SK-N-SH (cell line): ENCODE measurements at regions not wholly inside any gene's neighbourhood (a gene's known extent, or its start where the extent isn't known, plus 50 kb on each side); places are given as distances from the start of the nearest gene placed in this dataset.
A peak's percentile ranks its signal among the peaks of the same experiment; 100 is the strongest.

Source experiments
- CTCF ChIA-PET: fragments of 300-600, 350-600 bp; formaldehyde crosslinking; extraction: SDS; loops from one replicate; lab custom pipeline; 2021; lab: Yijun Ruan, JAX
- POLR2A ChIA-PET: fragments of 350-600 bp; sonication (Branson Sonifier 250); formaldehyde crosslinking; extraction: SDS; loops from one replicate; lab custom pipeline; 2020; ENCODE audit warnings: antibody characterized with exemption, inconsistent platforms; lab: Yijun Ruan, JAX
- DNase-seq: peaks from one replicate; pipeline ENCODE4 v3.0.0; 2012
- H2AFZ ChIP-seq: fragments of 200-600 bp; sonication (generic); 2 replicates; pipeline ENCODE4 v1.8.1; 2016; ENCODE audit warnings: antibody characterized with exemption, mild to moderate bottlenecking, low read depth
- H3F3A ChIP-seq: fragments of 200-600 bp; sonication (generic); replicated peaks from 2 replicates; pipeline ENCODE3; 2016; ENCODE audit warnings: antibody characterized with exemption, mild to moderate bottlenecking; ENCODE audit not compliant: insufficient read depth
- H3K27ac ChIP-seq, 2 experiments: fragments of 200-500 bp in 1 of 2; fragments of 200-600 bp in 1 of 2; sonication (Bioruptor generic) in 1 of 2; sonication (generic), shearing (Covaris generic) in 1 of 2; 2 replicates each; pipeline versions ENCODE4 v1.5.1 to v1.6.1; 2014 to 2016; ENCODE audit warnings: low read depth in 2 of 2, inconsistent platforms in 1 of 2, low read length in 1 of 2, mild to moderate bottlenecking in 1 of 2, mixed read lengths in 1 of 2
- H3K27me3 ChIP-seq: fragments of 200-600 bp; sonication (generic), shearing (Covaris generic); 2 replicates; pipeline ENCODE4 v1.6.1; 2016; ENCODE audit warnings: mixed run types; ENCODE audit not compliant: insufficient read depth
- H3K36me3 ChIP-seq, 2 experiments: fragments of 200-500 bp in 1 of 2; fragments of 200-600 bp in 1 of 2; sonication (Bioruptor generic) in 1 of 2; sonication (generic) in 1 of 2; replicated peaks in 1 of 2; 2 replicates each; pipeline versions ENCODE3 to v1.5.1; 2014 to 2016; ENCODE audit warnings: low read length in 1 of 2, mild to moderate bottlenecking in 1 of 2; ENCODE audit not compliant: insufficient read depth in 2 of 2, control insufficient read depth in 1 of 2
- H3K4me1 ChIP-seq, 2 experiments: fragments of 200-500 bp in 1 of 2; fragments of 200-600 bp in 1 of 2; sonication (Bioruptor generic) in 1 of 2; sonication (generic), shearing (Covaris generic) in 1 of 2; 2 replicates each; pipeline versions ENCODE4 v1.5.1 to v1.6.1; 2014 to 2016; ENCODE audit warnings: low read depth in 1 of 2, low read length in 1 of 2, mixed run types in 1 of 2; ENCODE audit not compliant: insufficient read depth in 2 of 2, control insufficient read depth in 1 of 2
- H3K4me2 ChIP-seq: fragments of 200-600 bp; sonication (generic), shearing (Covaris generic); 2 replicates; pipeline ENCODE4 v1.6.1; 2017; ENCODE audit warnings: mixed run types
- H3K4me3 ChIP-seq, 2 experiments: fragments of 200-500 bp in 1 of 2; fragments of 200-600 bp in 1 of 2; sonication (Bioruptor generic) in 1 of 2; sonication (generic), shearing (Covaris generic) in 1 of 2; 2 replicates each; pipeline versions ENCODE4 v1.5.1 to v1.8.1; 2014 to 2016; ENCODE audit warnings: low read depth in 2 of 2, inconsistent platforms in 1 of 2, low read length in 1 of 2, mild to moderate bottlenecking in 1 of 2, mixed read lengths in 1 of 2, moderate library complexity in 1 of 2
- H3K79me2 ChIP-seq: fragments of 200-600 bp; sonication (generic); 2 replicates; pipeline ENCODE4 v1.8.1; 2017; ENCODE audit warnings: mild to moderate bottlenecking; ENCODE audit not compliant: insufficient read depth
- H3K9ac ChIP-seq: fragments of 200-600 bp; sonication (generic); 2 replicates; pipeline ENCODE4 v1.6.1; 2017; ENCODE audit warnings: mixed run types
- H3K9me2 ChIP-seq: fragments of 200-600 bp; sonication (generic); 2 replicates; pipeline ENCODE4 v1.6.1; 2017; ENCODE audit warnings: mixed run types
- H3K9me3 ChIP-seq: fragments of 200-600 bp; sonication (generic); 2 replicates; pipeline ENCODE4 v1.6.1; 2017; ENCODE audit warnings: mixed run types, mild to moderate bottlenecking, moderate library complexity
- H4K20me1 ChIP-seq: fragments of 200-600 bp; sonication (generic); 2 replicates; pipeline ENCODE4 v1.6.1; 2017; ENCODE audit warnings: mild to moderate bottlenecking, mixed run types; ENCODE audit not compliant: insufficient read depth
- CHD2 ChIP-seq: fragments of 150-350 bp; IDR thresholded peaks from 2 replicates; pipeline ENCODE4 v1.6.1; 2018; ENCODE audit warnings: low read length; ENCODE audit not compliant: partially characterized antibody
- CTCF ChIP-seq: fragments of 200-600 bp; sonication (generic); IDR thresholded peaks from 2 replicates; pipeline ENCODE4 v1.6.1; 2017; ENCODE audit warnings: antibody characterized with exemption, mild to moderate bottlenecking, moderate library complexity
- EZH2phosphoT487 ChIP-seq: fragments of 200-600 bp; sonication (generic); IDR thresholded peaks from 2 replicates; pipeline ENCODE4 v1.6.1; 2017; ENCODE audit warnings: low read depth, mixed run types, mild to moderate bottlenecking, antibody characterized with exemption, moderate library complexity, borderline replicate concordance
- GABPA ChIP-seq: IDR thresholded peaks from 2 replicates; pipeline ENCODE4 v1.4.0; 2012; ENCODE audit warnings: low read depth, mild to moderate bottlenecking
- IRF3 ChIP-seq: fragments of 150-350 bp; IDR thresholded peaks from 2 replicates; pipeline ENCODE4 v1.6.1; 2016; ENCODE audit warnings: mild to moderate bottlenecking, low read depth, low read length
- MAX ChIP-seq: IDR thresholded peaks from 2 replicates; pipeline ENCODE4 v1.4.0; 2012; ENCODE audit warnings: low read depth
- MEF2A ChIP-seq: IDR thresholded peaks from 2 replicates; pipeline ENCODE4 v1.4.0; 2012; ENCODE audit warnings: low read depth, borderline replicate concordance
- RAD21 ChIP-seq: IDR thresholded peaks from 2 replicates; pipeline ENCODE4 v1.6.1; 2012; ENCODE audit warnings: mild to moderate bottlenecking, low read length
- RCOR1 ChIP-seq: fragments of 150-350 bp; IDR thresholded peaks from 2 replicates; pipeline ENCODE4 v1.6.1; 2017; ENCODE audit warnings: antibody characterized with exemption, low read length
- RXRA ChIP-seq: IDR thresholded peaks from 2 replicates; pipeline ENCODE4 v1.4.0; 2012; ENCODE audit warnings: low read depth, mild to moderate bottlenecking, borderline replicate concordance
- TCF12 ChIP-seq: IDR thresholded peaks from 2 replicates; pipeline ENCODE4 v1.4.0; 2012
- WGBS: methylation state at CpG from one replicate; pipeline ENCODE4 v1.1.6; 2017; ENCODE audit warnings: low lambda C conversion rate; 5-methylcytosine and 5-hydroxymethylcytosine counted together

- no peaks in the 10 kb centered on the region for H3K9me3 ChIP-seq
- H3K27me3 ChIP-seq, result no peaks in the 10 kb centered on the region
- TF ChIP-seq CTCF (no peak), RXRA (peak; percentile 18; the same call in 1 of the 2 replicates)
- H3K9ac ChIP-seq, result no peak overlapping the region
- CTCF ChIA-PET, result no interaction called here
- H3K79me2 ChIP-seq, result no peaks in the 10 kb centered on the region
- no peak overlapping the region for H3K4me2 ChIP-seq
- no peaks in the 10 kb centered on the region for H3K9me2 ChIP-seq
- peaks cover 4% of the 10 kb centered on the region for H3F3A ChIP-seq
- no peak for DNase-seq
- no peak overlapping the region for H3K4me3 ChIP-seq
- no peak overlapping the region for H3K27ac ChIP-seq
- no peak overlapping the region for H2AFZ ChIP-seq
- H4K20me1 ChIP-seq, result no peaks in the 10 kb centered on the region
- no peaks in the 10 kb centered on the region for H3K36me3 ChIP-seq
- H3K4me1 ChIP-seq, result peaks cover 0 to 8% of the 10 kb centered on the region in 2 experiments; a peak in 2 of 4 replicates
- POLR2A ChIA-PET, result no interaction called here
These were observed 280.3 kb downstream of the POU4F1 start for GRCh38 chr13:78323040-78323439.

GRCh38 chr13:78319101-78319627, 284.2 kb downstream of the POU4F1 start:
- Histone ChIP-seq H3K79me2 (no peaks in the 10 kb centered on the region), H3K9me2 (no peaks in the 10 kb centered on the region), H3K9ac (no peak overlapping the region), H3K4me2 (no peak overlapping the region), H3K27me3 (no peaks in the 10 kb centered on the region), H3K9me3 (no peaks in the 10 kb centered on the region), H3K4me1 (peaks cover 0 to 3% of the 10 kb centered on the region in 2 experiments; a peak in 1 of 4 replicates), H3K27ac (no peak overlapping the region), H3K4me3 (no peak overlapping the region)
- peak; percentile 0 for DNase-seq
- 85% methylated on average over 1 of the region's 1 CpG for WGBS
- CTCF ChIA-PET, result interaction anchor here (1.0 to 1.6 kb wide), 4 partner anchors 14 to 659 kb away, joined by 3 to 4 read pairs (median 3); no protein-coding TSS in a partner anchor
- no peak for TF ChIP-seq RCOR1
- TF ChIP-seq MEF2A, result no peak
- no peak for TF ChIP-seq CTCF
- TF ChIP-seq TCF12, result no peak
- no peak for TF ChIP-seq IRF3
- TF ChIP-seq MAX, result no peak
- no peak for TF ChIP-seq GABPA
- no peak for TF ChIP-seq EZH2phosphoT487
- no peak for TF ChIP-seq RAD21
- no peak for TF ChIP-seq CHD2
- TF ChIP-seq, all 33 proteins: peak for 0
- no peaks in the 10 kb centered on the region for H4K20me1 ChIP-seq
- H3K36me3 ChIP-seq, result no peaks in the 10 kb centered on the region
- POLR2A ChIA-PET, result no interaction called here
- no peak overlapping the region for H2AFZ ChIP-seq
- H3F3A ChIP-seq, result peaks cover 4% of the 10 kb centered on the region
